Right lobe of liver (tissue), 6 donors: ENCODE measurements at regions not wholly inside any gene's neighbourhood (a gene's known extent, or its start where the extent isn't known, plus 50 kb on each side); places are given as distances from the start of the nearest gene placed in this dataset.
A peak's percentile ranks its signal among the peaks of the same experiment; 100 is the strongest.

Experiments used
- ATAC-seq, 4 donors: fragments of 200-7000 bp; cut with Tn5 transposase; one replicate each; pipeline ENCODE4 v1.9.1; 2020; ENCODE audit warnings: mild to moderate bottlenecking in 4 of 4, moderate library complexity in 4 of 4
- DNase-seq, 3 donors: peaks; one replicate each; pipeline ENCODE4 v3.0.0-alpha.2; 2020
- H3K27ac ChIP-seq, 3 donors: fragments of 200-600 bp; one replicate each; pipeline ENCODE4 v1.8.0; 2022
- H3K27me3 ChIP-seq, 2 donors: fragments of 200-600 bp; one replicate each; pipeline ENCODE4 v1.8.0; 2022
- H3K36me3 ChIP-seq, 4 donors: fragments of 200-600 bp; sonication (generic) in 1 of 4; one replicate each; pipeline versions ENCODE4 v1.5.1 to v1.8.0; 2017 to 2022; ENCODE audit warnings: control low read depth in 1 of 4
- H3K4me1 ChIP-seq, 4 donors: fragments of 200-600 bp; sonication (generic) in 1 of 4; one replicate each; pipeline versions ENCODE4 v1.5.1 to v1.8.0; 2017 to 2022; ENCODE audit warnings: control low read depth in 1 of 4
- H3K4me3 ChIP-seq, 3 donors: fragments of 200-600 bp; one replicate each; pipeline ENCODE4 v1.8.0; 2022
- H3K9me3 ChIP-seq, 4 donors: fragments of 200-600 bp; sonication (generic) in 1 of 4; one replicate each; pipeline versions ENCODE4 v1.5.1 to v1.8.0; 2017 to 2022; ENCODE audit warnings: control low read depth in 1 of 4
- CTCF ChIP-seq, 4 donors: fragments of 200-600 bp in 3 of 4; fragments of 450-650 bp in 1 of 4; IDR thresholded peaks; one replicate each; pipeline versions ENCODE4 v1.5.1 to v1.8.0; 2016 to 2022; ENCODE audit warnings: antibody characterized with exemption in 4 of 4, mild to moderate bottlenecking in 2 of 4
- POLR2A ChIP-seq: fragments of 450-650 bp; IDR thresholded peaks from one replicate; pipeline ENCODE4 v1.6.1; 2017; ENCODE audit warnings: antibody characterized with exemption, mild to moderate bottlenecking
- WGBS: methylation state at CpG from one replicate; pipeline ENCODE4 v1.1.6; 2018; ENCODE audit warnings: low coverage, low lambda C conversion rate; ENCODE audit not compliant: insufficient coverage; ENCODE audit errors: missing lambda C conversion rate; 5-methylcytosine and 5-hydroxymethylcytosine counted together
- intact Hi-C, 2 donors: fragments of 100-400 bp; cut with DNase I; formaldehyde crosslinking; loops; one replicate each; pipeline versions ENCODE4 v1.11.2 to v1.14.1; 2022
- donor health status: DM: no; HTN: yes; CAD: no.
- donor health status: DM: no; HTN: no; CAD: no.
- donor health status: DM: no; HTN: no; CAD: no.
- donor health status: DM: no; HTN: yes; CAD: no.
- donor health status: DM: no; HTN: yes; CAD: no.

- intact Hi-C loops, result no loop called here
These were observed 95.9 kb upstream of the GNAQ start for GRCh38 chr9:78127279-78128225.

DNA sequence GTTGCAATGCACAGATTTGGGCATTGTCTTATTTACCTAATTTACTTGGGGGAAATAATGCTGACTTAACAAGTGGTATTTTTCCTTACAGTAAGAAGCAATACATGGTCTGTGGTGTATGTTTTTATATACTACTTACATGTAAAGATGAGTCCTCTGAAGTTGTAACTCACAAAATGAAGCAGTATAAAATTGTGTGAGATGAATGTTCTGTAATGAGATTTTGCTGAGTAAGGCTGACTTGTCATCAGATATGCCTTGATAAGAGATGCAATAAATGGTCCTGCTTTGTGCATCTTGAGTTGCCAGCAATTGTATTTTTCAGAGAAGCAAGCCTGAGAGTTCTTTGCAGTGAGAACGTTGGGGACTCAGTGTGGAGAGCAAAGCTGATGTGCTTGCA, 92.2 kb upstream of the GNAQ start:
- 0% methylated on average over 1 of the region's 1 CpG for WGBS
- Histone ChIP-seq H3K4me3 (no peak overlapping the region), H3K4me1 (no peaks in the 10 kb centered on the region), H3K27me3 (no peaks in the 10 kb centered on the region), H3K27ac (no peak overlapping the region), H3K36me3 (no peaks in the 10 kb centered on the region), H3K9me3 (no peaks in the 10 kb centered on the region)
- ATAC-seq, result no peak
- TF ChIP-seq POLR2A (no peak), CTCF (IDR thresholded peaks at IDR 0.05) (no peak)
- no peak for DNase-seq
- intact Hi-C loops, result no loop called here

More at GRCh38 chr9:78127279-78128225, 95.9 kb upstream of the GNAQ start:
- H3K4me1 ChIP-seq, result no peaks in the 10 kb centered on the region
- DNase-seq (no peak), ATAC-seq (no peak)
- H3K4me3 ChIP-seq, result no peak overlapping the region
- H3K9me3 ChIP-seq, result no peaks in the 10 kb centered on the region
- no peaks in the 10 kb centered on the region for H3K27me3 ChIP-seq
- no peaks in the 10 kb centered on the region for H3K36me3 ChIP-seq
- no peak overlapping the region for H3K27ac ChIP-seq
- TF ChIP-seq CTCF (IDR thresholded peaks at IDR 0.05) (no peak), POLR2A (no peak)
- 74% methylated on average over 5 of the region's 5 CpGs for WGBS

GRCh38 chr9:78122631-78123030, 91.0 kb upstream of the GNAQ start:
- Histone ChIP-seq H3K27ac (no peak overlapping the region), H3K4me1 (no peaks in the 10 kb centered on the region), H3K4me3 (no peak overlapping the region), H3K9me3 (no peaks in the 10 kb centered on the region), H3K27me3 (no peaks in the 10 kb centered on the region), H3K36me3 (no peaks in the 10 kb centered on the region)
- TF ChIP-seq POLR2A (no peak), CTCF (IDR thresholded peaks at IDR 0.05) (no peak)
- DNase-seq, result no peak
- WGBS, result 62% methylated on average over 5 of the region's 5 CpGs
- intact Hi-C loops, result no loop called here
- ATAC-seq, result no peak

- peak in 2 of 3 donors; percentile 56 to 65 for DNase-seq
- peak; percentile 63 to 76 (median 72) for ATAC-seq
- TF ChIP-seq CTCF (IDR thresholded peaks at IDR 0.05) (peak; percentile 61 to 75 (median 73)), POLR2A (no peak)
- Histone ChIP-seq H3K9me3 (no peaks in the 10 kb centered on the region), H3K27ac (no peak overlapping the region), H3K27me3 (no peaks in the 10 kb centered on the region), H3K36me3 (no peaks in the 10 kb centered on the region), H3K4me1 (no peaks in the 10 kb centered on the region), H3K4me3 (no peak overlapping the region)
- intact Hi-C loops, result no loop called here
- 55% methylated on average over 4 of the region's 4 CpGs for WGBS
These were observed 89.9 kb upstream of the GNAQ start for GRCh38 chr9:78121488-78121887.
